GM23338 (cell line): ENCODE measurements at regions not wholly inside any gene's neighbourhood (a gene's known extent, or its start where the extent isn't known, plus 50 kb on each side); places are given as distances from the start of the nearest gene placed in this dataset.

Experiments used
- CREB1 ChIP-seq: fragments of 250-450 bp; sonication (Bioruptor Pico); IDR thresholded peaks from 2 replicates; pipeline ENCODE4 v1.5.0; 2020; ENCODE audit warnings: low read depth, mild to moderate bottlenecking, moderate library complexity
- CTCF ChIP-seq, 2 experiments: fragments of 200-600 bp in 1 of 2; sonication (generic) in 1 of 2; conservative IDR thresholded peaks; 2 replicates each; pipeline versions ENCODE4 v1.5.1 to v1.6.1; 2016 to 2017; ENCODE audit warnings: antibody characterized with exemption in 2 of 2, low read depth in 2 of 2, mild to moderate bottlenecking in 2 of 2, moderate library complexity in 1 of 2
- EZH2 ChIP-seq: fragments of 200-600 bp; sonication (generic); IDR thresholded peaks from one replicate; pipeline ENCODE4 v1.8.0; 2017; ENCODE audit warnings: antibody characterized with exemption, mild to moderate bottlenecking, low read depth; ENCODE audit not compliant: unreplicated experiment
- JUNB ChIP-seq: IDR thresholded peaks from one replicate; pipeline ENCODE4 v1.6.1; 2016; ENCODE audit warnings: antibody characterized with exemption; ENCODE audit not compliant: unreplicated experiment
- POLR2AphosphoS5 ChIP-seq: IDR thresholded peaks from 2 replicates; pipeline ENCODE4 v1.6.1; 2016; ENCODE audit warnings: antibody characterized with exemption, low read depth
- TF ChIP-seq, protein P1 (sequence below): IDR thresholded peaks from one replicate; pipeline ENCODE4 v1.6.1; 2018; ENCODE audit warnings: antibody characterized with exemption; ENCODE audit not compliant: unreplicated experiment

DNA sequence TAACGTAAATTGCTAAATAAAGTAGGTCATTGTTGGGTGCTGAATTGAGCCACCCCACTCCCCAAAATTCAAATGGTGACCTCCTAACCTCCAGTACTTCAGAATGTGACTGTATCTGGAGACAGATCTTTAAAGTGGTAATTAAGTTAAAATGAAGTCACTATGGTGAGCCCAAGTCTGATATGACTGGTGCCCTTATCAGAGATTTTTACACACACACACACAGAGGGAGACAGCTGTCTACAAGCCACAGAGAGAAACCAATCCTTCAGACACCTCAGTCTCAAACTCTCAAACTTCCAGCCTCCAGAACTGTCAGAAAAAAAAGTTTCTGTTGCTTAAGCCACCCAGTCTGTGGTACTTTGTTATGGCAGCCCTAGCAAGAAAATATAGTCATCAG is 879.2 kb upstream of the INTU start:
- TF ChIP-seq CTCF (conservative IDR thresholded peaks at IDR 0.05; ENCODE audit: low read depth in 2 of 2): no peak
- no peak for TF ChIP-seq EZH2
- no peak for TF ChIP-seq POLR2AphosphoS5
- TF ChIP-seq, protein P1, sequence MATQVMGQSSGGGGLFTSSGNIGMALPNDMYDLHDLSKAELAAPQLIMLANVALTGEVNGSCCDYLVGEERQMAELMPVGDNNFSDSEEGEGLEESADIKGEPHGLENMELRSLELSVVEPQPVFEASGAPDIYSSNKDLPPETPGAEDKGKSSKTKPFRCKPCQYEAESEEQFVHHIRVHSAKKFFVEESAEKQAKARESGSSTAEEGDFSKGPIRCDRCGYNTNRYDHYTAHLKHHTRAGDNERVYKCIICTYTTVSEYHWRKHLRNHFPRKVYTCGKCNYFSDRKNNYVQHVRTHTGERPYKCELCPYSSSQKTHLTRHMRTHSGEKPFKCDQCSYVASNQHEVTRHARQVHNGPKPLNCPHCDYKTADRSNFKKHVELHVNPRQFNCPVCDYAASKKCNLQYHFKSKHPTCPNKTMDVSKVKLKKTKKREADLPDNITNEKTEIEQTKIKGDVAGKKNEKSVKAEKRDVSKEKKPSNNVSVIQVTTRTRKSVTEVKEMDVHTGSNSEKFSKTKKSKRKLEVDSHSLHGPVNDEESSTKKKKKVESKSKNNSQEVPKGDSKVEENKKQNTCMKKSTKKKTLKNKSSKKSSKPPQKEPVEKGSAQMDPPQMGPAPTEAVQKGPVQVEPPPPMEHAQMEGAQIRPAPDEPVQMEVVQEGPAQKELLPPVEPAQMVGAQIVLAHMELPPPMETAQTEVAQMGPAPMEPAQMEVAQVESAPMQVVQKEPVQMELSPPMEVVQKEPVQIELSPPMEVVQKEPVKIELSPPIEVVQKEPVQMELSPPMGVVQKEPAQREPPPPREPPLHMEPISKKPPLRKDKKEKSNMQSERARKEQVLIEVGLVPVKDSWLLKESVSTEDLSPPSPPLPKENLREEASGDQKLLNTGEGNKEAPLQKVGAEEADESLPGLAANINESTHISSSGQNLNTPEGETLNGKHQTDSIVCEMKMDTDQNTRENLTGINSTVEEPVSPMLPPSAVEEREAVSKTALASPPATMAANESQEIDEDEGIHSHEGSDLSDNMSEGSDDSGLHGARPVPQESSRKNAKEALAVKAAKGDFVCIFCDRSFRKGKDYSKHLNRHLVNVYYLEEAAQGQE: no peak
- no peak for TF ChIP-seq JUNB
- TF ChIP-seq CREB1 (CRISPR knock-in tag): no peak
